22Rv1 (cell line): ENCODE measurements at regions not wholly inside any gene's neighbourhood (a gene's known extent, or its start where the extent isn't known, plus 50 kb on each side); places are given as distances from the start of the nearest gene placed in this dataset.

Experiments used
- CTCF ChIP-seq: fragments of 450-650 bp; IDR thresholded peaks from 2 replicates; pipeline ENCODE4 v1.5.1; 2017; ENCODE audit warnings: mild to moderate bottlenecking
- ZFX ChIP-seq: fragments of 450-650 bp; IDR thresholded peaks from 2 replicates; pipeline ENCODE4 v1.6.1; 2017; ENCODE audit warnings: antibody characterized with exemption, borderline replicate concordance

- no peak for TF ChIP-seq CTCF
- TF ChIP-seq ZFX = no peak
These were observed 146.8 kb upstream of the KLHL29 start for GRCh38 chr2:23238011-23238657.
